KBM-7 (cell line): ENCODE measurements at regions not wholly inside any gene's neighbourhood (a gene's known extent, or its start where the extent isn't known, plus 50 kb on each side); places are given as distances from the start of the nearest gene placed in this dataset.

Source experiments
- DNase-seq: peaks from one replicate; pipeline ENCODE4 v3.0.0-alpha.2; 2015
- in situ Hi-C: fragments of 300-500 bp; cut with MboI; formaldehyde crosslinking; loops from 2 replicates; pipeline ENCODE4 v1.14.3; 2020; ENCODE audit warnings: low sequenced_read_pairs, low pct_unique_long_range_greater_than_20kb, mixed read lengths

GRCh38 chr15:53404930-53405493 lies 354.5 kb downstream of the WDR72 start:
- DNase-seq, result no peak
- in situ Hi-C loops, result no loop called here

GRCh38 chr15:53401503-53401902 lies 358.0 kb downstream of the WDR72 start:
- in situ Hi-C loops, result no loop called here

GRCh38 chr15:53400986-53401385 lies 358.5 kb downstream of the WDR72 start:
- DNase-seq, result no peak
- in situ Hi-C loops, result no loop called here

More at GRCh38 chr15:53401503-53401902, 358.0 kb downstream of the WDR72 start:
- DNase-seq, result no peak

- no peak for DNase-seq
- in situ Hi-C loops, result no loop called here
These were observed 362.3 kb downstream of the WDR72 start for GRCh38 chr15:53397041-53397616.

GRCh38 chr15:53395871-53396270 lies 363.6 kb downstream of the WDR72 start:
- in situ Hi-C loops, result no loop called here
- no peak for DNase-seq

GRCh38 chr15:53390549-53390948 lies 368.9 kb downstream of the WDR72 start:
- in situ Hi-C loops, result no loop called here

GRCh38 chr15:53389271-53390037 lies 370.0 kb downstream of the WDR72 start:
- no peak for DNase-seq
- in situ Hi-C loops, result no loop called here

More at GRCh38 chr15:53390549-53390948, 368.9 kb downstream of the WDR72 start:
- DNase-seq, result no peak

GRCh38 chr15:53384417-53384816 lies 375.0 kb downstream of the WDR72 start:
- in situ Hi-C loops, result no loop called here

GRCh38 chr15:53378096-53378800 lies 381.2 kb downstream of the WDR72 start:
- in situ Hi-C loops, result no loop called here

More at GRCh38 chr15:53384417-53384816, 375.0 kb downstream of the WDR72 start:
- DNase-seq, result no peak

GRCh38 chr15:53367740-53368139 lies 391.7 kb downstream of the WDR72 start:
- in situ Hi-C loops, result no loop called here

More at GRCh38 chr15:53378096-53378800, 381.2 kb downstream of the WDR72 start:
- no peak for DNase-seq

GRCh38 chr15:53360881-53361280 lies 398.6 kb downstream of the WDR72 start:
- DNase-seq, result no peak
- in situ Hi-C loops, result no loop called here

More at GRCh38 chr15:53367740-53368139, 391.7 kb downstream of the WDR72 start:
- no peak for DNase-seq

- DNase-seq, result no peak
- in situ Hi-C loops, result no loop called here
These were observed 400.4 kb downstream of the WDR72 start for GRCh38 chr15:53359038-53359437.

- in situ Hi-C loops, result no loop called here
- DNase-seq, result no peak
These were observed 404.6 kb downstream of the WDR72 start for GRCh38 chr15:53354874-53355273.

GRCh38 chr15:53351373-53351772 lies 408.1 kb downstream of the WDR72 start:
- in situ Hi-C loops, result no loop called here
- no peak for DNase-seq

- DNase-seq, result no peak
- in situ Hi-C loops, result loop anchor here (25.0 kb wide), 1 partner anchor 109 kb away; no protein-coding TSS in a partner anchor
These were observed 412.9 kb downstream of the WDR72 start for GRCh38 chr15:53346583-53346982.

- no peak for DNase-seq
- in situ Hi-C loops, result loop anchor here (25.0 kb wide), 1 partner anchor 94 kb away; no protein-coding TSS in a partner anchor
These were observed 427.9 kb downstream of the WDR72 start for GRCh38 chr15:53331328-53332190.

GRCh38 chr15:53328341-53328740 lies 431.1 kb downstream of the WDR72 start:
- no peak for DNase-seq
- in situ Hi-C loops, result loop anchor here (25.0 kb wide), 1 partner anchor 91 kb away; no protein-coding TSS in a partner anchor

- DNase-seq, result no peak
- in situ Hi-C loops, result no loop called here
These were observed 435.4 kb downstream of the WDR72 start for GRCh38 chr15:53324061-53324460.

- in situ Hi-C loops, result no loop called here
- DNase-seq, result no peak
These were observed 436.3 kb downstream of the WDR72 start for GRCh38 chr15:53323191-53323590.
